CD14-positive monocyte (primary cell): ENCODE measurements at regions not wholly inside any gene's neighbourhood (a gene's known extent, or its start where the extent isn't known, plus 50 kb on each side); places are given as distances from the start of the nearest gene placed in this dataset.

Source experiments
- DNase-seq, 3 donors: peaks; one replicate each; pipeline ENCODE4 v3.0.0-alpha.2; 2011 to 2022
- H2AFZ ChIP-seq: 2 replicates; pipeline ENCODE4 v1.6.0; 2012; ENCODE audit warnings: mild to moderate bottlenecking, low read depth, low read length, inconsistent platforms; ENCODE audit not compliant: insufficient read depth, poor library complexity, severe bottlenecking
- H3K27ac ChIP-seq, 2 donors: 1 replicate in 1 of 2; 2 replicates in 1 of 2; pipeline ENCODE4 v1.5.1; 2012 to 2013; ENCODE audit warnings: low read length in 2 of 2, control low read depth in 1 of 2, inconsistent platforms in 1 of 2, low read depth in 1 of 2, mild to moderate bottlenecking in 1 of 2
- H3K27me3 ChIP-seq, 2 donors: one replicate each; pipeline versions ENCODE4 v1.6.0 to v1.6.1; 2011 to 2013; ENCODE audit warnings: low read length in 2 of 2; ENCODE audit not compliant: control insufficient read depth in 2 of 2, insufficient read depth in 2 of 2
- H3K36me3 ChIP-seq, 2 donors: replicated peaks in 1 of 2; 1 replicate in 1 of 2; 2 replicates in 1 of 2; pipeline versions ENCODE4 v1.5.1 to v1.6.1; 2012 to 2013; ENCODE audit warnings: low read length in 2 of 2, control low read depth in 1 of 2, inconsistent platforms in 1 of 2, mild to moderate bottlenecking in 1 of 2; ENCODE audit not compliant: insufficient read depth in 2 of 2, control insufficient read depth in 1 of 2
- H3K4me1 ChIP-seq, 2 donors: 1 replicate in 1 of 2; 2 replicates in 1 of 2; pipeline versions ENCODE4 v1.5.1 to v1.6.1; 2012 to 2013; ENCODE audit warnings: low read length in 2 of 2, control low read depth in 1 of 2, inconsistent platforms in 1 of 2, mild to moderate bottlenecking in 1 of 2, moderate library complexity in 1 of 2; ENCODE audit not compliant: insufficient read depth in 2 of 2, control insufficient read depth in 1 of 2
- H3K4me2 ChIP-seq: replicated peaks from 2 replicates; pipeline ENCODE3; 2012; ENCODE audit warnings: low read length, moderate library complexity, mild to moderate bottlenecking; ENCODE audit not compliant: poor library complexity, severe bottlenecking; ENCODE audit errors: extremely low read depth
- H3K4me3 ChIP-seq, 3 experiments: fragments of 200-600 bp in 1 of 3; sonication (generic) in 1 of 3; replicated peaks in 1 of 3; 1 replicate in 2 of 3; 2 replicates in 1 of 3; pipeline ENCODE4 v1.5.1; 2011 to 2013; ENCODE audit warnings: low read length in 3 of 3, mild to moderate bottlenecking in 3 of 3, control low read depth in 2 of 3, low read depth in 2 of 3, inconsistent platforms in 1 of 3, moderate library complexity in 1 of 3
- H3K79me2 ChIP-seq: 2 replicates; pipeline ENCODE4 v1.6.0; 2012; ENCODE audit warnings: mild to moderate bottlenecking, control low read depth, inconsistent platforms, low read length, moderate library complexity; ENCODE audit not compliant: insufficient read depth
- H3K9ac ChIP-seq: 2 replicates; pipeline ENCODE4 v1.6.0; 2017; ENCODE audit warnings: low read length, mild to moderate bottlenecking; ENCODE audit not compliant: insufficient read depth, poor library complexity, severe bottlenecking
- H3K9me3 ChIP-seq, 2 donors: replicated peaks in 1 of 2; 1 replicate in 1 of 2; 2 replicates in 1 of 2; pipeline versions ENCODE4 v1.5.1 to v1.6.1; 2012 to 2013; ENCODE audit warnings: low read length in 2 of 2, control low read depth in 1 of 2; ENCODE audit not compliant: control insufficient read depth in 1 of 2, insufficient read depth in 1 of 2
- H4K20me1 ChIP-seq: 2 replicates; pipeline ENCODE4 v1.6.0; 2012; ENCODE audit warnings: mild to moderate bottlenecking, low read length, control low read depth, moderate library complexity; ENCODE audit not compliant: insufficient read depth
- H3K27ac Mint-ChIP-seq, 7 donors: one replicate each; pipeline ENCODE4 v1.8.0; 2020; ENCODE audit warnings: mild to moderate bottlenecking in 7 of 7, mixed read lengths in 7 of 7, moderate library complexity in 6 of 7, inconsistent platforms in 2 of 7
- H3K27me3 Mint-ChIP-seq, 3 donors: one replicate each; pipeline ENCODE4 v1.8.0; 2021 to 2022; ENCODE audit warnings: low read depth in 3 of 3, mild to moderate bottlenecking in 3 of 3, mixed read lengths in 3 of 3, moderate library complexity in 3 of 3, inconsistent platforms in 1 of 3
- H3K36me3 Mint-ChIP-seq, 2 donors: one replicate each; pipeline ENCODE4 v1.8.0; 2020; ENCODE audit warnings: mixed read lengths in 2 of 2, inconsistent platforms in 1 of 2, mild to moderate bottlenecking in 1 of 2
- H3K4me1 Mint-ChIP-seq: one replicate; pipeline ENCODE4 v1.8.0; 2020; ENCODE audit warnings: mild to moderate bottlenecking, mixed read lengths
- H3K4me3 Mint-ChIP-seq, 2 donors: one replicate each; pipeline ENCODE4 v1.8.0; 2020; ENCODE audit warnings: mild to moderate bottlenecking in 2 of 2, mixed read lengths in 2 of 2, moderate library complexity in 1 of 2
- H3K9me3 Mint-ChIP-seq, 7 donors: one replicate each; pipeline ENCODE4 v1.8.0; 2020 to 2022; ENCODE audit warnings: mixed read lengths in 7 of 7, mild to moderate bottlenecking in 6 of 7, moderate library complexity in 6 of 7, inconsistent platforms in 2 of 7
- WGBS: methylation state at CpG from one replicate; pipeline ENCODE4 v1.1.5; 2013; ENCODE audit warnings: missing lambda C conversion rate; ENCODE audit not compliant: insufficient coverage; 5-methylcytosine and 5-hydroxymethylcytosine counted together
- intact Hi-C, 2 donors: fragments of 100-400 bp; cut with micrococcal nuclease; formaldehyde crosslinking; loops; one replicate each; pipeline versions ENCODE4 v1.15.0 to v1.15.1; 2023
- TF ChIP-seq, protein P1 (sequence below): fragments of 200-600 bp; IDR thresholded peaks from one replicate; pipeline ENCODE4 v1.8.0; 2022; ENCODE audit warnings: antibody characterized with exemption, mild to moderate bottlenecking

- Histone ChIP-seq H3K9ac (no peak overlapping the region), H3K79me2 (no peaks in the 10 kb centered on the region), H2AFZ (no peak overlapping the region), H3K9me3 (no peaks in the 10 kb centered on the region), H3K4me3 (no peak overlapping the region), H3K27ac (no peak overlapping the region), H4K20me1 (no peaks in the 10 kb centered on the region), H3K36me3 (no peaks in the 10 kb centered on the region), H3K4me1 (peaks cover 20 to 31% of the 10 kb centered on the region in 2 donors), H3K4me2 (no peak overlapping the region), H3K27me3 (peaks cover 0 to 4% of the 10 kb centered on the region in 2 donors)
- H3K27me3 Mint-ChIP-seq = peaks cover 9 to 14% (median 10%) of the 10 kb centered on the region in 3 donors
- no peak for DNase-seq
- no peak overlapping the region for H3K4me3 Mint-ChIP-seq
- H3K36me3 Mint-ChIP-seq = no peaks in the 10 kb centered on the region
- intact Hi-C loops = no loop called here
- TF ChIP-seq, protein P1, sequence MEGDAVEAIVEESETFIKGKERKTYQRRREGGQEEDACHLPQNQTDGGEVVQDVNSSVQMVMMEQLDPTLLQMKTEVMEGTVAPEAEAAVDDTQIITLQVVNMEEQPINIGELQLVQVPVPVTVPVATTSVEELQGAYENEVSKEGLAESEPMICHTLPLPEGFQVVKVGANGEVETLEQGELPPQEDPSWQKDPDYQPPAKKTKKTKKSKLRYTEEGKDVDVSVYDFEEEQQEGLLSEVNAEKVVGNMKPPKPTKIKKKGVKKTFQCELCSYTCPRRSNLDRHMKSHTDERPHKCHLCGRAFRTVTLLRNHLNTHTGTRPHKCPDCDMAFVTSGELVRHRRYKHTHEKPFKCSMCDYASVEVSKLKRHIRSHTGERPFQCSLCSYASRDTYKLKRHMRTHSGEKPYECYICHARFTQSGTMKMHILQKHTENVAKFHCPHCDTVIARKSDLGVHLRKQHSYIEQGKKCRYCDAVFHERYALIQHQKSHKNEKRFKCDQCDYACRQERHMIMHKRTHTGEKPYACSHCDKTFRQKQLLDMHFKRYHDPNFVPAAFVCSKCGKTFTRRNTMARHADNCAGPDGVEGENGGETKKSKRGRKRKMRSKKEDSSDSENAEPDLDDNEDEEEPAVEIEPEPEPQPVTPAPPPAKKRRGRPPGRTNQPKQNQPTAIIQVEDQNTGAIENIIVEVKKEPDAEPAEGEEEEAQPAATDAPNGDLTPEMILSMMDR = no peak
- H3K4me1 Mint-ChIP-seq = peaks cover 32% of the 10 kb centered on the region
- H3K9me3 Mint-ChIP-seq = no peaks in the 10 kb centered on the region
- H3K27ac Mint-ChIP-seq = no peak overlapping the region
Measured at GRCh38 chr22:22770881-22771280, 116.7 kb upstream of the IGLL5 start.

- Mint-ChIP-seq H3K4me3 (peak overlapping the region in 1 of 2 donors; percentile 26), H3K4me1 (peaks cover 32% of the 10 kb centered on the region)
Measured at GRCh38 chr22:22771696-22772377, 115.8 kb upstream of the IGLL5 start.

More at GRCh38 chr22:22771696-22772377, 115.8 kb upstream of the IGLL5 start:
- H3K4me1 ChIP-seq = peaks cover 20 to 31% of the 10 kb centered on the region in 2 donors
- no peaks in the 10 kb centered on the region for H3K36me3 Mint-ChIP-seq
- H3K9me3 Mint-ChIP-seq = no peaks in the 10 kb centered on the region
- intact Hi-C loops = no loop called here
- H3K4me2 ChIP-seq = no peak overlapping the region
- H3K27ac Mint-ChIP-seq = peak overlapping the region in 1 of 7 donors; percentile 13
- no peak overlapping the region for H2AFZ ChIP-seq
- H3K27me3 Mint-ChIP-seq = peaks cover 8 to 14% (median 9%) of the 10 kb centered on the region in 3 donors
- H3K27ac ChIP-seq = no peak overlapping the region
- 93% methylated on average over 2 of the region's 4 CpGs for WGBS
- H3K9ac ChIP-seq = no peak overlapping the region
- TF ChIP-seq, protein P1 = no peak
- H3K79me2 ChIP-seq = no peaks in the 10 kb centered on the region
- H3K4me3 ChIP-seq = no peak overlapping the region
- peaks cover 0 to 4% of the 10 kb centered on the region in 2 donors for H3K27me3 ChIP-seq
- no peaks in the 10 kb centered on the region for H4K20me1 ChIP-seq
- H3K36me3 ChIP-seq = no peaks in the 10 kb centered on the region
- no peak for DNase-seq
- H3K9me3 ChIP-seq = no peaks in the 10 kb centered on the region
